ENCODE measurements at regions not wholly inside any gene's neighbourhood (a gene's known extent, or its start where the extent isn't known, plus 50 kb on each side); places are given as distances from the start of the nearest gene placed in this dataset.
A peak's percentile ranks its signal among the peaks of the same experiment; 100 is the strongest.
"Not testable (repeated sequence)": the region's sequence is repeated elsewhere in the genome, so short reads cannot be mapped to it uniquely, and the experiment has no call there.

GRCh38 chr19:28638445-28638844 lies 574.5 kb downstream of the UQCRFS1 start:
- no peak for DNase-seq (ENCODE audit: low read depth in 2 of 3, low spot score in 1 of 3)

DNA sequence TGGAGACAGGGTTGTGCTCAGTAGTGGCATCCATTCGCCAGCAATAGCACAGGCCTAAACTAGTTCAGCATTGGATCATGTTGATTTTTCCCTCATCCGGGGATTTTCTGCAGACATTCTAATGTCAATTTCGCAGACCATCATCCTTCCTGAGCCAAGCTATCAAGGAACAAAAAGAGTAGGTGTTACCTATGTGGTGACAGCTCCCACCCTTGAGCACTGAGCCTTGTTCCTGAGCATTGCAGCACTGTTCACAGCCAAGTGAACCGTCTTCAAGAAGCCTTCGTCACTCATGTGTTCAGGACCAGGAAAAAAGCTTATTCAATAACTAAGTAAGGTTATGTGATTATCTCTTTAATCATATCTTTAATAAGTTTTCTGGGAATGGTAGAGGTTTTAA lies 576.2 kb downstream of the UQCRFS1 start:
- DNase-seq (ENCODE audit: low read depth in 2 of 3, low spot score in 1 of 3) = no peak

DNA sequence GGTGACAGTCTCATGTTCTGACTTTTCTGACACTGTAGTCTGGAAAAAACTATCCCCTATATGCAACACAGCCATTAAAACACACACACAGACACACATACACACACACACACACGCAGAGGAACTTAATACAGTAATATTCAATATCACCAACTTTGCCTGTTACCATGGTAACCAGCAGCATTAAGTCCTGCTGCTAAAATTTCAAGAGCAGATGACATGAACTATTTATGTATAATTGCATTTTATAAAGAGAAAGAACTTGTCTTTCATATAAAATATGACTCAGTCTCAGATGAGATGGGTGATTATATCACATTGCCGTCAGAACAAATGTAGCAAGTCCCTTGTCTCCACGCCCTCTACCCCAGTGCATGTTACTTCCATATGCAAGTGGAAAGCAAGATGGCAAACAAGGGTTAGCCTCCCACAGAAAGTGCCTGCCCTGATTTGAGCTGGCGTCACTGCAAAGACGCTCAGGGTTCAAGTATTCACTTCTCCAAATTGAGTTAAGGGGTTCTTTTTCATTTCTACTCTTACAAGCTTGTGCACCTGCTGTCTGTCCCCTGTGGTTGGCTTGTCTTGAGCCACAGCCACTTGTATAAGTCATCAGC lies 576.8 kb downstream of the UQCRFS1 start:
- DNase-seq (ENCODE audit: low read depth in 2 of 3, low spot score in 1 of 3) = no peak

GRCh38 chr19:28634837-28635236 lies 578.1 kb downstream of the UQCRFS1 start:
- no peak for DNase-seq (ENCODE audit: low read depth in 2 of 3, low spot score in 1 of 3)

DNA sequence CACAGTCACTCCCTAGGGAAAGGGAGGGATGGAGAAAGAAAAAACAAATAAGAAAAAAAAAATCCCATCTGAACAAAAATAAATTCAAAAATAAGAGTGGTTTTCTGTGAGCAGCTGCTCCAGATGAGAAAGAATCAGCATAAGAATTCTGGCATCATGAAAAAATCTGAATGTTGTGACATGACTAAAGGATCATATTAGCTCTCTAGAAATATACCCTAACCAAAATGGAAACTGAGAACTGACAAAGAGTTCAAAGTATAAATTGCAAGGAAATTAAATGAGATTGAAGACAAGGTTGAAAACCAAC lies 579.0 kb downstream of the UQCRFS1 start:
- no peak for DNase-seq (ENCODE audit: low read depth in 2 of 3, low spot score in 1 of 3)

GRCh38 chr19:28633319-28634018 lies 579.5 kb downstream of the UQCRFS1 start:
- peak; percentile 15 to 16 (median 16) for DNase-seq (ENCODE audit: low read depth in 2 of 3, low spot score in 1 of 3)

- no peak for DNase-seq (ENCODE audit: low read depth in 2 of 3, low spot score in 1 of 3)
These were observed 580.4 kb downstream of the UQCRFS1 start for GRCh38 chr19:28632371-28633080.

- DNase-seq (ENCODE audit: low read depth in 2 of 3, low spot score in 1 of 3) = no peak
These were observed 581.0 kb downstream of the UQCRFS1 start for GRCh38 chr19:28631961-28632360.

- no peak for DNase-seq (ENCODE audit: low read depth in 2 of 3, low spot score in 1 of 3)
These were observed 585.3 kb downstream of the UQCRFS1 start for GRCh38 chr19:28627669-28628068.

GRCh38 chr19:28626407-28626806 lies 586.5 kb downstream of the UQCRFS1 start:
- DNase-seq (ENCODE audit: low read depth in 2 of 3, low spot score in 1 of 3) = not testable (repeated sequence)

- no peak for DNase-seq (ENCODE audit: low read depth in 2 of 3, low spot score in 1 of 3)
These were observed 593.0 kb downstream of the UQCRFS1 start for GRCh38 chr19:28619816-28620429.

DNA sequence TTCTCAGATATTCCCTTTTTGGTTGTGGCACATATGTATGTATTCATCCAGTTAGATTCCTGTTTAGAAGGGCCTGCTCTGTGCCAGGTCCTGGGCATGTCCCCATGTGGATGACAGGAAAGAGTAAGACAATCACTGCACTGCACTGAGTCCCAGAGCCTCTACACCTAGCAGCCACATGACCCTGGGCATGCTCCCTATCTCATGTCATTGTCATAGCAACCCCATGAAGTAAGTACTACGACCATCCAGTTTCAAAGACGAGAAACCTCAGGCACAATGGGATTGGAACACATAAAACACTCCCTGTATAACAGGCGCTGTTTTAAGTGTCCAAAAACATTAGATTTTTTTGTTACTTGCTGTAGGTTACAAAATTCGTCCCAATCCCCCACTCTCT lies 594.4 kb downstream of the UQCRFS1 start:
- DNase-seq (ENCODE audit: low read depth in 2 of 3, low spot score in 1 of 3) = no peak

- no peak for DNase-seq (ENCODE audit: low read depth in 2 of 3, low spot score in 1 of 3)
These were observed 597.0 kb downstream of the UQCRFS1 start for GRCh38 chr19:28615966-28616365.

GRCh38 chr19:28615546-28615916 lies 597.4 kb downstream of the UQCRFS1 start:
- DNase-seq (ENCODE audit: low read depth in 2 of 3, low spot score in 1 of 3) = no peak

DNA sequence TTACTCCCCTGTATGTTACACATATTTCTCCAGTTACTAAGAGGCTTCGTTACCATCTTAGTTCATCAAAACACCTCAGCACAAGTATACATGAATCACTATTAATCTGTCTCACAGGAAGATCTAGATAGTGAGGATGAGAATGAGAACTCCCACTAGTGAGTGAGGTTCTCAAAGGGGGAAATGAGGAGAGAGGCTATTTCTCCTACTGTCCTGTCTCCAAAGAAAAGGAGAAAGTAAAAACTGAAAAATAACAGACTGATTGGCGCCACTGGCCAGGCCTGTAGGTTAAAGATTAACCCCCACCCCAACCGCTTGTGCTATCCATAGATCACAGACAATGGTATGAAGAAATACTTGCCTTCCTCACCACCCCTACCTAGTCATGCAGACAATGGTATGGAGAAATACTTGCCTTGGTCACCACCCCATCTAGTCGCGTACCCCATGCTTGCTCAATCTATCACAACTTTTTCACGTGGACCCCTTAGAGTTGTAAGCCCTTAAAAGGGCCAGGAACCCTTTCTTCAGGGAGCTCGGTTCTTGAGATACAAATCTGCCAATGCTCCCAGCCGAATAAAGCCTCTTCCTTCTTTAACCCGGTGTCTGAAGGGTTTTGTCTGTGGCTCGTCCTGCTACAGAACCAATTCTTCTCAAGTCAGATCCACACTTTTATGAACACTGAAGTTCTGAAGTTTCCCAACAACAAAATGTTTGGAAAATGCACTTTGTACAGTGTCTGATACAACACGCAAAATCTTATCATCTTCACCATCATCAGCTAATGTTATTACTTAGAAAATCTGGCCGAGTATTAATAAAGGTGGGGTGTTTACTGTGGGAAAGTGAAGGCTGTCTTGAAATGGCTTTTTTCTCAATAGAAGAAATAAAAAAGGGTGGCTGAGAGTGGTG lies 598.1 kb downstream of the UQCRFS1 start:
- DNase-seq (ENCODE audit: low read depth in 2 of 3, low spot score in 1 of 3) = no peak

DNA sequence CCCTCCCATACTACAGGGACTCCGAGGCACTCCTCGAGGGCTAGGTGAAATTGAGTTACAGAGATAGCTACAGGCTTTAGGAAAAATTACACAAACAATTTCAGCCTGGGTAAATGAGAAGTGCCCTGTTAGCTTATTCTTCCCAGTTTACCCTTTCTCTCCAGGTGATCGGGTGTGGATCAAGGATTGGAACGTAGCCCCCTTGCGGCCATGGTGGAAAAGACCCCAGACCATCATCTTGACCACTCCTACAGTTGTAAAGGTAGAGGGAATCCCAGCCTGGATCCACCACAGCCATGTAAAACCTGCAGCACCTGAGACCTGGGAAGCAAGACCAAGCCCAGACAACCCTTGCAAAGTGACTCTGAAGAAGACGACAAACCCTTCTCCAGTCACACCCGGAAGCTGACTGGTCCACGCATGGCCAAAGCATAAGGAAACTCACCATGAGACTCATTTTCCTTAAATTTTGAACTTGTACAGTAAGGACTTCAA lies 600.6 kb downstream of the UQCRFS1 start:
- DNase-seq (ENCODE audit: low read depth in 2 of 3, low spot score in 1 of 3) = no peak

GRCh38 chr19:28611227-28611914 lies 601.6 kb downstream of the UQCRFS1 start:
- DNase-seq (ENCODE audit: low read depth in 2 of 3, low spot score in 1 of 3) = not testable (repeated sequence)

- no peak for DNase-seq (ENCODE audit: low read depth in 2 of 3, low spot score in 1 of 3)
These were observed 602.2 kb downstream of the UQCRFS1 start for GRCh38 chr19:28610731-28611130.

- no peak for DNase-seq (ENCODE audit: low read depth in 2 of 3, low spot score in 1 of 3)
These were observed 603.0 kb downstream of the UQCRFS1 start for GRCh38 chr19:28609944-28610343.

DNA sequence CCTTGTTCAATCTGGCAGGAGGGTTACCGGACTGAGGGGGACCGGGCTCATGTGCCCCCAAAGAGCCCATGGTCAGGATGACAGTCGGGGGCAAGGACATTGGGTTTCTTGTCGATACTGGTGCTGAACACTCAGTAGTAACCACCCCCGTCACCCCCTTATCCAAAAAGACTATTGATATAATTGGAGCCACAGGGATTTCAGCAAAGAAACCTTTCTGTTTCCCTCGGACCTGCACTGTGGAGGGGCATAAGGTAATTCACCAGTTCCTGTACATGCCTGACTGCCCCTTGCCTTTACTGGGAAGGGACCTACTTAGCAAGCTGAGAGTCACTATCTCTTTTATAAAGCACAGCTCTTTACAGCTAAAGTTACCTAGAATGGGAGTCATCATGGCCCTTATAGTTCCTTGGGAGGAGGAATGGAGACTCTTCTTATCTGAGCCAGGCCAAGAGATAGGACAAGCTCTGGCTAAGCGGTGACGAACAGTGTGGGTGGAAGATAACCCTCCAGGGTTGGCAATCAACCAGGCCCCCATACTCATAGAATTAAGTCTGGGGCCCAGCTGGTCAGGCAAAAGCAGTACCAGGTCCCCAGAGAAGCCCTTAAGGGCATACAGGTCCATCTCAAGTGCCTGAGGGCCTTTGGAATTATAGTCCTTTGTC lies 603.7 kb downstream of the UQCRFS1 start:
- DNase-seq (ENCODE audit: low read depth in 2 of 3, low spot score in 1 of 3) = no peak

Data from stimulated activated CD4-positive, alpha-beta T cell treated with anti-CD3 and anti-CD28 coated beads, Interleukin-12 subunit alpha, Interleukin-12 subunit beta, amount 100 ng/mL, for 48 hours (primary cell).